ENCODE measurements at regions not wholly inside any gene's neighbourhood (a gene's known extent, or its start where the extent isn't known, plus 50 kb on each side); places are given as distances from the start of the nearest gene placed in this dataset.

DNA sequence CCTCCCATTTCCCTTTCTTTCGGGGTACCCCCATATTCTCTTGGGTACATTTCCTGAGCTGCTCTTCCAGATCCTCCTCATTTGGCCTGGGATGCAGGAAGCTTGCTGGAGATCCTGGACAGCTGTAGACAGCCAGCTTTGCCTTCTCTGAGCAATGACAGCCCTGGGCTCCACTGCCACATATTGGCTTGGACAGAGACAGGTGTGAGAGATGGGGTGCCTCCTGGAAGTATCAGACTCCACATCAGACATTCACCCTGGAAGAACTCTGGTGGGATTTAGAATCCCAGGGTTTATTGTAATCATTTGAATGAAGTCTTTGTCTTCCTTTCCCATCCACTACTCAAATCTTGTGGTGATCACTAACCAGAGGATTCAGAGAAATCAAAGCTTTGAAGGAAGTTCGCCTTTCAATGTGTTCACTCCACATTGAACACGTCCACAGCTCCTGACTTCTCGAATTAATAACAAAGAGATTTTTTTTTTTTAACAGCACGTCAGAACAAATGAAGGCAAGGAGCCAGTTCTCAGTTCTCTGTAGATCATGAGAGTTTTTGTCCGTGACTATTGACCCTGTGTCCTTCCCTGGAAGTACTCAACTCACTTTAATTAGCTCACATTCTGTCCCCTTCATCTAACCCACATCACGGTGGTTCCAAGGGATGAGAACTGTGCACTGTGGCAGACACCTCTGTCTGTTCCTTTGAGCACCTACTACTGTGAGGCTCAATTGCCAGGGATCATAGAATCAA is 377.6 kb upstream of the TRIB2 start:
- no peaks in the 10 kb centered on the region for H3K79me2 ChIP-seq (ENCODE audit: control insufficient read depth, insufficient read depth, low read length)
- FAIRE-seq (no peak), DNase-seq (ENCODE audit: low read depth, low spot score) (no peak)
- no peaks in the 10 kb centered on the region for H4K20me1 ChIP-seq (ENCODE audit: control insufficient read depth, extremely low read depth, insufficient read depth, low read length)
- H3K4me2 ChIP-seq (ENCODE audit: control insufficient read depth, extremely low read depth, insufficient read depth, low read depth, low read length) = no peak overlapping the region
- TF ChIP-seq, protein P1, sequence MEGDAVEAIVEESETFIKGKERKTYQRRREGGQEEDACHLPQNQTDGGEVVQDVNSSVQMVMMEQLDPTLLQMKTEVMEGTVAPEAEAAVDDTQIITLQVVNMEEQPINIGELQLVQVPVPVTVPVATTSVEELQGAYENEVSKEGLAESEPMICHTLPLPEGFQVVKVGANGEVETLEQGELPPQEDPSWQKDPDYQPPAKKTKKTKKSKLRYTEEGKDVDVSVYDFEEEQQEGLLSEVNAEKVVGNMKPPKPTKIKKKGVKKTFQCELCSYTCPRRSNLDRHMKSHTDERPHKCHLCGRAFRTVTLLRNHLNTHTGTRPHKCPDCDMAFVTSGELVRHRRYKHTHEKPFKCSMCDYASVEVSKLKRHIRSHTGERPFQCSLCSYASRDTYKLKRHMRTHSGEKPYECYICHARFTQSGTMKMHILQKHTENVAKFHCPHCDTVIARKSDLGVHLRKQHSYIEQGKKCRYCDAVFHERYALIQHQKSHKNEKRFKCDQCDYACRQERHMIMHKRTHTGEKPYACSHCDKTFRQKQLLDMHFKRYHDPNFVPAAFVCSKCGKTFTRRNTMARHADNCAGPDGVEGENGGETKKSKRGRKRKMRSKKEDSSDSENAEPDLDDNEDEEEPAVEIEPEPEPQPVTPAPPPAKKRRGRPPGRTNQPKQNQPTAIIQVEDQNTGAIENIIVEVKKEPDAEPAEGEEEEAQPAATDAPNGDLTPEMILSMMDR (optimal IDR thresholded peaks at IDR 0.05 in 1 of 3, IDR thresholded peaks at IDR 0.05 in 1 of 3, conservative IDR thresholded peaks at IDR 0.05 in 1 of 3; ENCODE audit: extremely low read depth in 1 of 3, insufficient read depth in 2 of 3, low read length in 3 of 3) = no peak
- TF ChIP-seq EZH2 (IDR thresholded peaks at IDR 0.05; ENCODE audit: low read length) = no peak
- H3K9ac ChIP-seq (ENCODE audit: control insufficient read depth, extremely low read depth, insufficient read depth, low read length) = no peak overlapping the region
- H3K27me3 ChIP-seq (ENCODE audit: control insufficient read depth, extremely low read depth, insufficient read depth, low read length) = no peaks in the 10 kb centered on the region
- H3K9me3 ChIP-seq (ENCODE audit: control insufficient read depth, low read depth, low read length) = no peaks in the 10 kb centered on the region
- H3K4me3 ChIP-seq (ENCODE audit: control insufficient read depth in 2 of 3, extremely low read depth in 1 of 3, insufficient read depth in 2 of 3, low read depth in 1 of 3, low read length in 3 of 3) = no peak overlapping the region
- no peaks in the 10 kb centered on the region for H3K36me3 ChIP-seq (ENCODE audit: control insufficient read depth in 2 of 2, extremely low read depth in 1 of 2, insufficient read depth in 2 of 2, low read length in 2 of 2)
- H3K9me1 ChIP-seq (ENCODE audit: control insufficient read depth, extremely low read depth, insufficient read depth, low read length) = no peaks in the 10 kb centered on the region
- H3K27ac ChIP-seq (ENCODE audit: control insufficient read depth, insufficient read depth, low read length) = no peak overlapping the region
- H2AFZ ChIP-seq (ENCODE audit: control insufficient read depth, low read length) = no peak overlapping the region
- peaks cover 9% of the 10 kb centered on the region for H3K4me1 ChIP-seq (ENCODE audit: control insufficient read depth, extremely low read depth, insufficient read depth, low read length)
- dilution Hi-C loops (cut with MboI; ENCODE audit: extremely low pct_ligation_motif_present, low sequenced_read_pairs) = no loop called here

DNA sequence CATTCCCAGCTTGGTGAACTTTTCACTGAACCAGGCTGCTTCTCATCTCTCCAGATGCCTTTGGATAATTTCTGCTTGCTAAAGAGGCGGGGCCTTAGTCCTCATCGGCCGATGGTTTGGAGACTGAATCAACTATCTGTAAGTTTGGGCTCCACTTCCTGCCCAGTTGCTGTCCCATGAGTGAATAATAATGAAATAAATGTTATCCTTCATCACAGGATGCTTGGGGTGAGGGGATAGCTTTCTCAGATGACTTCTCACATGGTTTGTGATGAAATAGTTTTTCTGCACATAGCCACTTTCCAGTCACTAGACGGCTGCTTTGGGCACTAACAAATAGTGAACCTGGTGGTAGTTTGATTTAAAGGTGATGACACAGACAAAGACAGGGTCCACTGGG is 376.6 kb upstream of the TRIB2 start:
- no peak overlapping the region for H3K4me3 ChIP-seq (ENCODE audit: control insufficient read depth in 2 of 3, extremely low read depth in 1 of 3, insufficient read depth in 2 of 3, low read depth in 1 of 3, low read length in 3 of 3)
- H3K27ac ChIP-seq (ENCODE audit: control insufficient read depth, insufficient read depth, low read length) = no peak overlapping the region
- no peak overlapping the region for H3K4me2 ChIP-seq (ENCODE audit: control insufficient read depth, extremely low read depth, insufficient read depth, low read depth, low read length)
- H3K9me1 ChIP-seq (ENCODE audit: control insufficient read depth, extremely low read depth, insufficient read depth, low read length) = no peaks in the 10 kb centered on the region
- dilution Hi-C loops (cut with MboI; ENCODE audit: extremely low pct_ligation_motif_present, low sequenced_read_pairs) = no loop called here
- no peaks in the 10 kb centered on the region for H3K9me3 ChIP-seq (ENCODE audit: control insufficient read depth, low read depth, low read length)
- no peak overlapping the region for H2AFZ ChIP-seq (ENCODE audit: control insufficient read depth, low read length)
- no peaks in the 10 kb centered on the region for H3K79me2 ChIP-seq (ENCODE audit: control insufficient read depth, insufficient read depth, low read length)
- no peak overlapping the region for H3K9ac ChIP-seq (ENCODE audit: control insufficient read depth, extremely low read depth, insufficient read depth, low read length)
- no peak for TF ChIP-seq EZH2 (IDR thresholded peaks at IDR 0.05; ENCODE audit: low read length)
- TF ChIP-seq, protein P1 (optimal IDR thresholded peaks at IDR 0.05 in 1 of 3, IDR thresholded peaks at IDR 0.05 in 1 of 3, conservative IDR thresholded peaks at IDR 0.05 in 1 of 3; ENCODE audit: extremely low read depth in 1 of 3, insufficient read depth in 2 of 3, low read length in 3 of 3) = no peak
- no peaks in the 10 kb centered on the region for H3K27me3 ChIP-seq (ENCODE audit: control insufficient read depth, extremely low read depth, insufficient read depth, low read length)
- FAIRE-seq (no peak), DNase-seq (ENCODE audit: low read depth, low spot score) (no peak)
- H4K20me1 ChIP-seq (ENCODE audit: control insufficient read depth, extremely low read depth, insufficient read depth, low read length) = no peaks in the 10 kb centered on the region
- peaks cover 9% of the 10 kb centered on the region for H3K4me1 ChIP-seq (ENCODE audit: control insufficient read depth, extremely low read depth, insufficient read depth, low read length)
- H3K36me3 ChIP-seq (ENCODE audit: control insufficient read depth in 2 of 2, extremely low read depth in 1 of 2, insufficient read depth in 2 of 2, low read length in 2 of 2) = no peaks in the 10 kb centered on the region
